HG03432 (cell line): ENCODE measurements at regions not wholly inside any gene's neighbourhood (a gene's known extent, or its start where the extent isn't known, plus 50 kb on each side); places are given as distances from the start of the nearest gene placed in this dataset.

ENCODE experiments used
- ATAC-seq: cut with Tn5 transposase; IDR thresholded peaks from one replicate; pipeline ENCODE4 v1.9.1; 2021; ENCODE audit warnings: mild to moderate bottlenecking, moderate library complexity; ENCODE audit not compliant: unreplicated experiment

- ATAC-seq, result no peak
Observed at GRCh38 chr20:57013217-57013616, 253.2 kb downstream of the BMP7 start.

- ATAC-seq, result no peak
Observed at GRCh38 chr20:57013741-57014140, 252.7 kb downstream of the BMP7 start.

- ATAC-seq, result no peak
Observed at GRCh38 chr20:57020364-57020763, 246.1 kb downstream of the BMP7 start.

GRCh38 chr20:57022306-57022705 lies 244.1 kb downstream of the BMP7 start:
- no peak for ATAC-seq

GRCh38 chr20:57023007-57023406 lies 243.4 kb downstream of the BMP7 start:
- no peak for ATAC-seq

GRCh38 chr20:57023997-57024396 lies 242.4 kb downstream of the BMP7 start:
- ATAC-seq, result no peak

GRCh38 chr20:57024849-57025248 lies 241.6 kb downstream of the BMP7 start:
- ATAC-seq, result no peak

- no peak for ATAC-seq
Observed at GRCh38 chr20:57025261-57025660, 241.2 kb downstream of the BMP7 start.

- ATAC-seq, result no peak
Observed at GRCh38 chr20:57025666-57026224, 240.7 kb downstream of the BMP7 start.

GRCh38 chr20:57027777-57028176 lies 238.7 kb downstream of the BMP7 start:
- no peak for ATAC-seq

GRCh38 chr20:57030611-57031600 lies 235.5 kb downstream of the BMP7 start:
- ATAC-seq, result no peak

GRCh38 chr20:57031867-57032355 lies 234.5 kb downstream of the BMP7 start:
- no peak for ATAC-seq

- no peak for ATAC-seq
Observed at GRCh38 chr20:57032847-57033246, 233.6 kb downstream of the BMP7 start.

- ATAC-seq, result no peak
Observed at GRCh38 chr20:57034001-57034400, 232.4 kb downstream of the BMP7 start.

- ATAC-seq, result no peak
Observed at GRCh38 chr20:57037689-57038088, 228.8 kb downstream of the BMP7 start.

- ATAC-seq, result no peak
Observed at GRCh38 chr20:57038608-57039440, 227.6 kb downstream of the BMP7 start.

- ATAC-seq, result no peak
Observed at GRCh38 chr20:57040466-57040865, 226.0 kb downstream of the BMP7 start.

- no peak for ATAC-seq
Observed at GRCh38 chr20:57040924-57041323, 225.5 kb downstream of the BMP7 start.

GRCh38 chr20:57043091-57043490 lies 223.3 kb downstream of the BMP7 start:
- ATAC-seq, result no peak

- ATAC-seq, result no peak
Observed at GRCh38 chr20:57043669-57044268, 222.7 kb downstream of the BMP7 start.
